ENCODE measurements at regions not wholly inside any gene's neighbourhood (a gene's known extent, or its start where the extent isn't known, plus 50 kb on each side); places are given as distances from the start of the nearest gene placed in this dataset.

DNA sequence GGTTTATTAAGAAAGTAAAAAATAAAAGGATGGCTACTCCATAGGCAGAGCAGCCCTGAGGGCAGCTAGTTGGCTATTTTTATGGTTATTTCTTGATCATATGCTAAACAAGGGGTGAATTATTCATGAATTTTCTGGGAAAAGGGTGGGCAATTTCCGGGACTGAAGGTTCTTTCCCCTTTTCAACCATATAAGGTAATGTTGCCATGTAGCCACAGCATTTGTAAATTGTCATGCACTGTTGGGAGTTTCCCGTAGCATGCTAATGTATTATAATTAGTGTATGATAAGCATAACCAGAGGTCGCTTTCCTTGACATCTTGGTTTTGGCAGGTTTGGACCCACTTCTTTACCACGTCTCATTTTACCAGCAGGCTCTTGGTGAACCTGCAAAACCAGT lies 610.4 kb upstream of the B3GAT1 start:
- TF ChIP-seq FOXK2 (IDR thresholded peaks at IDR 0.05) (no peak), FOXA1 (IDR thresholded peaks at IDR 0.05) (no peak), SUZ12 (IDR thresholded peaks at IDR 0.05) (no peak), FOXM1 (IDR thresholded peaks at IDR 0.05; ENCODE audit: borderline replicate concordance) (no peak)
